GM21423 (cell line): ENCODE measurements at regions not wholly inside any gene's neighbourhood (a gene's known extent, or its start where the extent isn't known, plus 50 kb on each side); places are given as distances from the start of the nearest gene placed in this dataset.

Source experiments
- ATAC-seq: cut with Tn5 transposase; IDR thresholded peaks from one replicate; pipeline ENCODE4 v1.9.1; 2021; ENCODE audit warnings: mild to moderate bottlenecking, moderate library complexity; ENCODE audit not compliant: unreplicated experiment

GRCh38 chr12:65756956-65757511, 67.2 kb upstream of the HMGA2 start:
- peak; percentile 90 for ATAC-seq

GRCh38 chr12:65758401-65758800, 65.9 kb upstream of the HMGA2 start:
- no peak for ATAC-seq

GRCh38 chr12:65759735-65760134, 64.5 kb upstream of the HMGA2 start:
- ATAC-seq = no peak

- ATAC-seq = no peak
Observed at GRCh38 chr12:65761301-65761700, 63.0 kb upstream of the HMGA2 start.

GRCh38 chr12:65764325-65764724, 60.0 kb upstream of the HMGA2 start:
- ATAC-seq = no peak

- no peak for ATAC-seq
Observed at GRCh38 chr12:65765436-65765813, 58.9 kb upstream of the HMGA2 start.

GRCh38 chr12:65769880-65770279, 54.4 kb upstream of the HMGA2 start:
- ATAC-seq = no peak
